Cardiac muscle cell (in vitro differentiated cells and primary cell): ENCODE measurements at regions not wholly inside any gene's neighbourhood (a gene's known extent, or its start where the extent isn't known, plus 50 kb on each side); places are given as distances from the start of the nearest gene placed in this dataset.

Experiments used
- DNase-seq, 2 donors: peaks; one replicate each; pipeline versions ENCODE4 v3.0.0 to v3.0.0-alpha.2; 2010 to 2017; ENCODE audit warnings: low read depth in 1 of 2, low spot score in 1 of 2
- H3K27ac ChIP-seq: fragments of 200-600 bp; sonication (generic); 2 replicates; pipeline ENCODE4 v1.5.1; 2016
- H3K27me3 ChIP-seq: fragments of 200-600 bp; sonication (generic); 2 replicates; pipeline ENCODE4 v1.6.0; 2016; ENCODE audit warnings: control low read depth
- H3K36me3 ChIP-seq: fragments of 200-600 bp; sonication (generic); 2 replicates; pipeline ENCODE4 v1.5.1; 2016; ENCODE audit warnings: control low read depth
- H3K4me1 ChIP-seq: fragments of 200-600 bp; sonication (generic); 2 replicates; pipeline ENCODE4 v1.8.1; 2017; ENCODE audit warnings: low read depth, mild to moderate bottlenecking, mixed run types
- H3K4me3 ChIP-seq: fragments of 200-600 bp; sonication (generic); 2 replicates; pipeline ENCODE4 v1.5.1; 2016; ENCODE audit warnings: mild to moderate bottlenecking
- H3K9me3 ChIP-seq: fragments of 200-600 bp; sonication (generic); 2 replicates; pipeline ENCODE4 v1.5.1; 2017; ENCODE audit warnings: low read depth, mild to moderate bottlenecking, control low read depth
- CTCF ChIP-seq: IDR thresholded peaks from 2 replicates; pipeline ENCODE4 v1.5.1; 2012; ENCODE audit warnings: low read depth, mild to moderate bottlenecking, low read length

GRCh38 chr10:4748491-4749270 is 77.3 kb upstream of the AKR1E2 start:
- no peak for TF ChIP-seq CTCF
- Histone ChIP-seq H3K4me3 (no peak overlapping the region), H3K27me3 (no peaks in the 10 kb centered on the region), H3K9me3 (no peaks in the 10 kb centered on the region), H3K36me3 (no peaks in the 10 kb centered on the region), H3K27ac (no peak overlapping the region), H3K4me1 (no peaks in the 10 kb centered on the region)
- no peak for DNase-seq

- no peak for TF ChIP-seq CTCF
- no peaks in the 10 kb centered on the region for H3K9me3 ChIP-seq
These were observed 83.8 kb upstream of the AKR1E2 start for GRCh38 chr10:4742217-4742616.

GRCh38 chr10:4740471-4740870 is 85.5 kb upstream of the AKR1E2 start:
- Histone ChIP-seq H3K4me1 (no peaks in the 10 kb centered on the region), H3K27ac (no peak overlapping the region)
- no peak for TF ChIP-seq CTCF

More at GRCh38 chr10:4742217-4742616, 83.8 kb upstream of the AKR1E2 start:
- no peaks in the 10 kb centered on the region for H3K4me1 ChIP-seq
- no peak overlapping the region for H3K4me3 ChIP-seq
- H3K36me3 ChIP-seq, result no peaks in the 10 kb centered on the region
- H3K27me3 ChIP-seq, result no peaks in the 10 kb centered on the region
- H3K27ac ChIP-seq, result no peak overlapping the region
- no peak for DNase-seq

GRCh38 chr10:4736608-4737007 is 89.4 kb upstream of the AKR1E2 start:
- H3K27me3 ChIP-seq, result no peaks in the 10 kb centered on the region
- no peak overlapping the region for H3K27ac ChIP-seq
- no peak for DNase-seq
- no peak for TF ChIP-seq CTCF
- no peak overlapping the region for H3K4me3 ChIP-seq
- H3K9me3 ChIP-seq, result no peaks in the 10 kb centered on the region
- H3K4me1 ChIP-seq, result no peaks in the 10 kb centered on the region
- no peaks in the 10 kb centered on the region for H3K36me3 ChIP-seq

More at GRCh38 chr10:4740471-4740870, 85.5 kb upstream of the AKR1E2 start:
- no peak overlapping the region for H3K4me3 ChIP-seq
- H3K9me3 ChIP-seq, result no peaks in the 10 kb centered on the region
- H3K27me3 ChIP-seq, result no peaks in the 10 kb centered on the region
- H3K36me3 ChIP-seq, result no peaks in the 10 kb centered on the region
- DNase-seq, result peak in 1 of 2 donors; percentile 18

- no peak for TF ChIP-seq CTCF
- DNase-seq, result no peak
- Histone ChIP-seq H3K27ac (no peak overlapping the region), H3K9me3 (no peaks in the 10 kb centered on the region), H3K4me1 (no peaks in the 10 kb centered on the region), H3K36me3 (no peaks in the 10 kb centered on the region), H3K27me3 (no peaks in the 10 kb centered on the region), H3K4me3 (no peak overlapping the region)
These were observed 89.8 kb upstream of the AKR1E2 start for GRCh38 chr10:4736183-4736582.

GRCh38 chr10:4733843-4734224 is 92.2 kb upstream of the AKR1E2 start:
- Histone ChIP-seq H3K4me3 (no peak overlapping the region), H3K36me3 (no peaks in the 10 kb centered on the region), H3K27ac (no peak overlapping the region), H3K4me1 (no peaks in the 10 kb centered on the region), H3K9me3 (no peaks in the 10 kb centered on the region), H3K27me3 (no peaks in the 10 kb centered on the region)
- TF ChIP-seq CTCF, result no peak
- no peak for DNase-seq
